Neural progenitor cell (in vitro differentiated cells): ENCODE measurements at regions not wholly inside any gene's neighbourhood (a gene's known extent, or its start where the extent isn't known, plus 50 kb on each side); places are given as distances from the start of the nearest gene placed in this dataset.

Source experiments
- CTCF ChIP-seq: fragments of 200-600 bp; sonication (generic); IDR thresholded peaks from 2 replicates; pipeline ENCODE4 v1.5.1; 2017; ENCODE audit warnings: antibody characterized with exemption, mild to moderate bottlenecking
- EZH2 ChIP-seq: fragments of 200-600 bp; sonication (generic); IDR thresholded peaks from 2 replicates; pipeline ENCODE4 v1.6.1; 2017; ENCODE audit warnings: antibody characterized with exemption, mild to moderate bottlenecking, moderate library complexity

- no peak for TF ChIP-seq CTCF
- no peak for TF ChIP-seq EZH2
Observed at GRCh38 chr14:84112589-84112988, 1417.4 kb upstream of the FLRT2 start.
